ENCODE measurements at regions not wholly inside any gene's neighbourhood (a gene's known extent, or its start where the extent isn't known, plus 50 kb on each side); places are given as distances from the start of the nearest gene placed in this dataset.
A peak's percentile ranks its signal among the peaks of the same experiment; 100 is the strongest.

DNA sequence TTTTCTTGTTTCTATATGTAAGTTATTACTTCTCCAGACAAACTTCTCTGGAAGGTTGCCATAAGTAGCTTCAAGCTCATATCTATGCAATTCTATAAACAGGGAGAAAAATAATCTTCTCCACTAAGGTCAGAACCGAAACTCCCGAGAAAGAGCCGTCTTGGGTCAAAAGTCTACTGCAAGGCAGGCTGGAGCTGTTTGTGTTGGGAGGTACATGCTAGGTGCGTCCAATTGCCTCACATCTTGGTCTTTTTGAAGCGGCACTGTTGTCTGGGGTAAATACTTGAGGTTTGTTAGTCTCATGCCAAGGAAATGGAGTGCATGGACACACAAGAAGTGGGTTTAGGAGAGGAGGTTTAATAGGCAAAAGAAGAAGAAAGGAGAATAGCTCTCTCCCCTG, 674.7 kb upstream of the TMEM132C start:
- no peaks in the 10 kb centered on the region for H4K20me1 ChIP-seq (ENCODE audit: low read depth)
- no peak overlapping the region for H2AFZ ChIP-seq (replicated peaks)
- Mint-ChIP-seq H3K27ac (no peak overlapping the region), H3K4me3 (no peak overlapping the region), H3K36me3 (no peaks in the 10 kb centered on the region), H3K9me3 (peaks cover 3% of the 10 kb centered on the region), H3K27me3 (ENCODE audit: insufficient read depth, low read depth) (peaks cover 4% of the 10 kb centered on the region), H3K4me1 (peaks cover 32% of the 10 kb centered on the region)
- H3K36me3 ChIP-seq, result no peaks in the 10 kb centered on the region
- no peaks in the 10 kb centered on the region for H3K27me3 ChIP-seq
- no peaks in the 10 kb centered on the region for H3K79me2 ChIP-seq (ENCODE audit: low read depth)
- no peak overlapping the region for H3K4me3 ChIP-seq
- DNase-seq (ENCODE audit: low spot score), result no peak
- TF ChIP-seq EZH2 (IDR thresholded peaks at IDR 0.05), result no peak
- TF ChIP-seq CTCF (IDR thresholded peaks at IDR 0.05), result no peak
- TF ChIP-seq EZH2phosphoT487 (IDR thresholded peaks at IDR 0.05), result no peak
- H3K4me2 ChIP-seq, result no peak overlapping the region
- H3K9me3 ChIP-seq (ENCODE audit: low read depth), result no peaks in the 10 kb centered on the region
- no peak overlapping the region for H3K9ac ChIP-seq
- H3K4me1 ChIP-seq, result peaks cover 42% of the 10 kb centered on the region
- H3F3A ChIP-seq (ENCODE audit: low read depth), result peaks cover 25% of the 10 kb centered on the region
- no peak overlapping the region for H3K27ac ChIP-seq

DNA sequence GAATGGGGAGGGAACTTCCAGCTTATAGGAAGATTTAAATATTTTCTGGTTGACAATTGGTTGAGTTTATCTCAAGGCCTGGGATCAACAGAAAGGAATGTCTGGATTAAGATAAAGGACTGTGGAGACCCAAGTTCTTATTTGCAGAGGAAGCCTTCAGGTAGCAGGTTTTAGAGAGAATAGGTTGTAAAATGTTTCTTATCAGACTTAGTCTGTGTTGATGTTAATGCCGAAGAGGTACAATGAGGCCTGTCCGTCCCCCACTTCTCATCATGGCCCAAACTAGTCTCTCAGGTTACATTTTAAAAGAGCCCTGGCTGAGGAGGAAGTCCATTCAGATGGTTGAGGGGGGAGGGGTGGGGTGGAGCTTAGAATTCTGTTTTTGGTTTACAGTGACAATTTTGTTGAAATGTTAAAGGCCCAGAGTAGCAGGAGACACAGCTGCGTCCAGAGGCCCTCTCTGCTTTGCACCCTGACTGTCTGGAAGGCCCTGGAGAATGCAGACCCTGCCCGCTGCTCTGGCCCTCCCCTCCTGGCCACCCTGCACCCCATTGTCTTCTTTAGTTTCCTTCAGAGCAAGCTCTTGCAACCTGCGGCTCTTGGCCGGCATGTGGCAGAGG, 672.5 kb upstream of the TMEM132C start:
- Histone ChIP-seq H3K9ac (no peak overlapping the region), H3K27ac (peak overlapping the region; percentile 53), H3F3A (ENCODE audit: low read depth) (peaks cover 18% of the 10 kb centered on the region), H3K9me3 (ENCODE audit: low read depth) (no peaks in the 10 kb centered on the region), H3K4me2 (peak overlapping the region; percentile 64), H4K20me1 (ENCODE audit: low read depth) (no peaks in the 10 kb centered on the region), H3K27me3 (no peaks in the 10 kb centered on the region), H3K4me3 (no peak overlapping the region), H3K36me3 (no peaks in the 10 kb centered on the region), H3K4me1 (peaks cover 29% of the 10 kb centered on the region), H2AFZ (replicated peaks) (peak overlapping the region; percentile 76), H3K79me2 (ENCODE audit: low read depth) (no peaks in the 10 kb centered on the region)
- H3K4me1 Mint-ChIP-seq, result peaks cover 22% of the 10 kb centered on the region
- H3K9me3 Mint-ChIP-seq, result no peaks in the 10 kb centered on the region
- no peak overlapping the region for H3K4me3 Mint-ChIP-seq
- H3K36me3 Mint-ChIP-seq, result no peaks in the 10 kb centered on the region
- peak overlapping the region; percentile 41 for H3K27ac Mint-ChIP-seq
- TF ChIP-seq EZH2phosphoT487 (IDR thresholded peaks at IDR 0.05), result no peak
- H3K27me3 Mint-ChIP-seq (ENCODE audit: insufficient read depth, low read depth), result peaks cover 4% of the 10 kb centered on the region
- peak; percentile 68 for DNase-seq (ENCODE audit: low spot score)

- Histone ChIP-seq H3K4me3 (no peak overlapping the region), H3K4me2 (peak overlapping the region; percentile 64), H3K4me1 (peaks cover 29% of the 10 kb centered on the region), H3K9me3 (ENCODE audit: low read depth) (no peaks in the 10 kb centered on the region), H3K9ac (no peak overlapping the region), H2AFZ (replicated peaks) (no peak overlapping the region), H4K20me1 (ENCODE audit: low read depth) (no peaks in the 10 kb centered on the region), H3K27me3 (no peaks in the 10 kb centered on the region), H3K79me2 (ENCODE audit: low read depth) (no peaks in the 10 kb centered on the region), H3K36me3 (no peaks in the 10 kb centered on the region), H3F3A (ENCODE audit: low read depth) (peaks cover 18% of the 10 kb centered on the region), H3K27ac (peak overlapping the region; percentile 53)
- H3K4me1 Mint-ChIP-seq, result peaks cover 19% of the 10 kb centered on the region
- no peak overlapping the region for H3K27ac Mint-ChIP-seq
- peaks cover 4% of the 10 kb centered on the region for H3K27me3 Mint-ChIP-seq (ENCODE audit: insufficient read depth, low read depth)
- H3K36me3 Mint-ChIP-seq, result no peaks in the 10 kb centered on the region
- no peak overlapping the region for H3K4me3 Mint-ChIP-seq
- TF ChIP-seq EZH2 (IDR thresholded peaks at IDR 0.05) (no peak), CTCF (IDR thresholded peaks at IDR 0.05) (no peak), EZH2phosphoT487 (IDR thresholded peaks at IDR 0.05) (no peak)
- no peaks in the 10 kb centered on the region for H3K9me3 Mint-ChIP-seq
- no peak for DNase-seq (ENCODE audit: low spot score)
These were observed 671.5 kb upstream of the TMEM132C start for GRCh38 chr12:127595506-127595905.

GRCh38 chr12:127596891-127597290, 670.1 kb upstream of the TMEM132C start:
- H4K20me1 ChIP-seq (ENCODE audit: low read depth), result no peaks in the 10 kb centered on the region
- H3K4me1 ChIP-seq, result peaks cover 20% of the 10 kb centered on the region
- H3K27ac ChIP-seq, result no peak overlapping the region
- TF ChIP-seq EZH2phosphoT487 (IDR thresholded peaks at IDR 0.05) (no peak), CTCF (IDR thresholded peaks at IDR 0.05) (no peak), EZH2 (IDR thresholded peaks at IDR 0.05) (no peak)
- no peak overlapping the region for H3K27ac Mint-ChIP-seq
- H3K4me1 Mint-ChIP-seq, result peaks cover 15% of the 10 kb centered on the region
- no peak for DNase-seq (ENCODE audit: low spot score)
- H3K4me3 ChIP-seq, result no peak overlapping the region
- H3K27me3 Mint-ChIP-seq (ENCODE audit: insufficient read depth, low read depth), result peaks cover 3% of the 10 kb centered on the region
- peaks cover 18% of the 10 kb centered on the region for H3F3A ChIP-seq (ENCODE audit: low read depth)
- H3K9ac ChIP-seq, result no peak overlapping the region
- no peaks in the 10 kb centered on the region for H3K27me3 ChIP-seq
- H2AFZ ChIP-seq (replicated peaks), result peak overlapping the region; percentile 7
- H3K4me3 Mint-ChIP-seq, result no peak overlapping the region
- no peak overlapping the region for H3K4me2 ChIP-seq
- no peaks in the 10 kb centered on the region for H3K36me3 Mint-ChIP-seq
- no peaks in the 10 kb centered on the region for H3K9me3 Mint-ChIP-seq
- H3K79me2 ChIP-seq (ENCODE audit: low read depth), result no peaks in the 10 kb centered on the region
- no peaks in the 10 kb centered on the region for H3K36me3 ChIP-seq
- H3K9me3 ChIP-seq (ENCODE audit: low read depth), result no peaks in the 10 kb centered on the region
